ENCODE measurements at regions not wholly inside any gene's neighbourhood (a gene's known extent, or its start where the extent isn't known, plus 50 kb on each side); places are given as distances from the start of the nearest gene placed in this dataset.

DNA sequence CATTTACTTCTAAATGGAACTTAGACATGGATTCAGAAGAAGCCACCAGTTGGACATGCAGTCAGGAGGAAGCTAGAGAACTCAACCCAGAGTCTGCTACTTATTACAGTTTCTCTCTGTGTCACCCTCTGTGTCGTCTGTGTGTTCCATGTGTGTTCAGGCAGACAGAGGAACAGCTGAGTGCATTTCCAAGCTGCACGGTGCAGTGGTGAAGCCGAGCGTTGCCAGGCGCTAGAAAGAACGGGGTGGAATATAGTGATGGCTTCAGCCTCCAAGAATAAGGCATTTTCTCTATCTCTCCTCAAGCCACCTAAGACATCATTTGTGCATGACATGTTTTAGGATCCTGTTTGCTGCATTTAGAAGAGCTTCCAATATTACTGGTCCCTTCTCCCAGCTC, 101.1 kb upstream of the CCL2 start:
- no peak overlapping the region for H3K4me3 Mint-ChIP-seq (ENCODE audit: unreplicated experiment)

DNA sequence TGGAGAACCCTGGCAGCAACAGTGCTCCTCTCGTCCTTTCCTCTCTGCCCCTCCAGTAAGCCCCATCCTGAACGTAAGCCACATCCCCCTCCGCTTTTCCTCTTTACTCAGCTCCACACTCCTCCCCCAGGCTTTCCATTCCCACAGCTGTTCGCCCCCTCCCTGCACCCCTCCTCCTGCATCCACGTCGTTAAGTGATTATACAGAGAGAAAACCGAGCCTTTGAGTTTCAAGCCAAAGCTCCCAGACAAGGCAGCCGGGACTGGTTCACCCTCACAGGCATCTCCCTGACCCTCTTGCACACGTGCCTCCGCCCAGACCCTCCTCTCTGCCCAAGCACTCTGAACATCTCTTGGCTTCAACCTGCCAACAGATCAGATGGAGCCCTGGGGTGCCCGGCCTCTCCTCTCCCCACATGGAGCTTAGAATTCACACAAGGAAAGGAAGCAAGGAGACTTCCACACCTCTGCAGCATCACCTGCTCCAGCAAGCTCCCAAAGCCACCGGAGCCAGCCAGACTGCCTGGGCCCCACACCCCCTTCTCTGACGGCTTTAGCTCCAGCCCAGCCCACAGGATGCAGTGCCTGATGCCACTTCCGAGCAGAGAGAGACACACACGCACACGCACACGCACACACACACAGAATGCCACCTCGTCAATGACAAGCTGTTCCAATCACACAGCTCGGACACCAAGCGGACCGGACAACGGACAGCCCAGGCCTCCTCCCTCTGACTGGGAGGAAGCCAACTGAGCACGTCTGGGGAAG, 99.9 kb upstream of the CCL2 start:
- TF ChIP-seq, protein P1, sequence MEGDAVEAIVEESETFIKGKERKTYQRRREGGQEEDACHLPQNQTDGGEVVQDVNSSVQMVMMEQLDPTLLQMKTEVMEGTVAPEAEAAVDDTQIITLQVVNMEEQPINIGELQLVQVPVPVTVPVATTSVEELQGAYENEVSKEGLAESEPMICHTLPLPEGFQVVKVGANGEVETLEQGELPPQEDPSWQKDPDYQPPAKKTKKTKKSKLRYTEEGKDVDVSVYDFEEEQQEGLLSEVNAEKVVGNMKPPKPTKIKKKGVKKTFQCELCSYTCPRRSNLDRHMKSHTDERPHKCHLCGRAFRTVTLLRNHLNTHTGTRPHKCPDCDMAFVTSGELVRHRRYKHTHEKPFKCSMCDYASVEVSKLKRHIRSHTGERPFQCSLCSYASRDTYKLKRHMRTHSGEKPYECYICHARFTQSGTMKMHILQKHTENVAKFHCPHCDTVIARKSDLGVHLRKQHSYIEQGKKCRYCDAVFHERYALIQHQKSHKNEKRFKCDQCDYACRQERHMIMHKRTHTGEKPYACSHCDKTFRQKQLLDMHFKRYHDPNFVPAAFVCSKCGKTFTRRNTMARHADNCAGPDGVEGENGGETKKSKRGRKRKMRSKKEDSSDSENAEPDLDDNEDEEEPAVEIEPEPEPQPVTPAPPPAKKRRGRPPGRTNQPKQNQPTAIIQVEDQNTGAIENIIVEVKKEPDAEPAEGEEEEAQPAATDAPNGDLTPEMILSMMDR (IDR thresholded peaks at IDR 0.05; ENCODE audit: unreplicated experiment): no peak
- peaks cover 55% of the 10 kb centered on the region for H3K9me3 Mint-ChIP-seq (ENCODE audit: unreplicated experiment)
- ChIA-PET CTCF (interaction anchor here (0.6 to 1.2 kb wide), 4 partner anchors 9 to 743 kb away, joined by 4 to 6 read pairs (median 5); no protein-coding TSS in a partner anchor), POLR2A (no interaction called here)
- no peak for DNase-seq (ENCODE audit: unreplicated experiment)
- intact Hi-C loops (cut with micrococcal nuclease): no loop called here
- H3K4me3 Mint-ChIP-seq (ENCODE audit: unreplicated experiment): no peak overlapping the region
- BruUV-seq (replicated peaks): no TSS peak
- H3K27ac Mint-ChIP-seq (ENCODE audit: low read depth, unreplicated experiment): no peak overlapping the region
- H3K27me3 Mint-ChIP-seq (ENCODE audit: insufficient read depth, unreplicated experiment): no peaks in the 10 kb centered on the region
- no peaks in the 10 kb centered on the region for H3K4me1 Mint-ChIP-seq (ENCODE audit: insufficient read depth, unreplicated experiment)
- H3K36me3 Mint-ChIP-seq (ENCODE audit: insufficient read depth, unreplicated experiment): no peaks in the 10 kb centered on the region

More for the DNA sequence above, 101.1 kb upstream of the CCL2 start:
- intact Hi-C loops (cut with micrococcal nuclease): no loop called here
- DNase-seq (ENCODE audit: unreplicated experiment): no peak
- Mint-ChIP-seq H3K4me1 (ENCODE audit: insufficient read depth, unreplicated experiment) (no peaks in the 10 kb centered on the region), H3K36me3 (ENCODE audit: insufficient read depth, unreplicated experiment) (no peaks in the 10 kb centered on the region), H3K27ac (ENCODE audit: low read depth, unreplicated experiment) (no peak overlapping the region), H3K9me3 (ENCODE audit: unreplicated experiment) (peaks cover 59% of the 10 kb centered on the region), H3K27me3 (ENCODE audit: insufficient read depth, unreplicated experiment) (no peaks in the 10 kb centered on the region)
- no TSS peak for BruUV-seq (replicated peaks)
- TF ChIP-seq, protein P1 (IDR thresholded peaks at IDR 0.05; ENCODE audit: unreplicated experiment): no peak
- ChIA-PET POLR2A (no interaction called here), CTCF (no interaction called here)

DNA sequence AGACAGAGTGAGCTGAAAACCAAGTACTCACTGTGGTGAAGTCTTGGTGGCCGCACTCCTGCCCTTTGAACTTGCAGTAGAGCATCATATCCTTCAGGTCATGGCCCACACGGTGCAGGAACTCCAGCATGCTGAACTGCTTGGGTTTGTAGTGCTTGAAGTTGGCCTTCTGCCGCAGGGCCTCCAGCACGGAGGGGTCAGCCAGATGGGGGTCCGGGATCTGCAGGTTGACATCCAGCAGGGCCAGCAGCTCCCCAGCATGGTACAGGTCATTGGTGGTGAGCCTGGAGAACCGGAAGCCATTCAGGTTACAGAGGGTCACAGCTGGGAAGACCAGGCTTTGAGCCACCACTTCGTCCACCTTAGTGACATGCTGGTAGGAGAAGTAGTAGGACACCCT, 99.1 kb upstream of the CCL2 start:
- Mint-ChIP-seq H3K4me3 (ENCODE audit: unreplicated experiment) (no peak overlapping the region), H3K4me1 (ENCODE audit: insufficient read depth, unreplicated experiment) (no peaks in the 10 kb centered on the region)
- BruUV-seq (replicated peaks): no TSS peak

DNA sequence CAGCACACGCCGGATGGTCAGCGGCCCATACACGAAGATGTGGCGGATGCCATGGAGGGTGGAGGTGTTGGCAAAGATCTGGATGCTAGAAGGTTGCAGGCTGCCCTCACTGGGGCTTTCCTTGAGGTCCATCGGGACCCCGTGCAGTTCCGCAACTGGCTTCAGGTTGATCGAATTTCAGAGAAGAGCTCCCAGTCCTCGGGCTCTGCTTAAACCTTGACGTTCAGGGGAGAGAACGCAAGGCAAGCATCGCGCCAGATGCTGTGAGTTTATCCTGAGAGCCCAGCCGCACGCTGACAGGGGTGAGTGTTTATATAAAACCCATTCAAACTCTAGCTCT, 98.7 kb upstream of the CCL2 start:
- ChIA-PET CTCF (interaction anchor here (0.6 to 1.4 kb wide), 2 partner anchors 377 to 1561 kb away, joined by 3 to 5 read pairs; no protein-coding TSS in a partner anchor), POLR2A (no interaction called here)
- H3K9me3 Mint-ChIP-seq (ENCODE audit: unreplicated experiment): peaks cover 44% of the 10 kb centered on the region
- no peaks in the 10 kb centered on the region for H3K4me1 Mint-ChIP-seq (ENCODE audit: insufficient read depth, unreplicated experiment)
- intact Hi-C loops (cut with micrococcal nuclease): no loop called here
- BruUV-seq (replicated peaks): no TSS peak
- TF ChIP-seq, protein P1 (IDR thresholded peaks at IDR 0.05; ENCODE audit: unreplicated experiment): no peak
- H3K36me3 Mint-ChIP-seq (ENCODE audit: insufficient read depth, unreplicated experiment): no peaks in the 10 kb centered on the region
- H3K27ac Mint-ChIP-seq (ENCODE audit: low read depth, unreplicated experiment): no peak overlapping the region
- no peak overlapping the region for H3K4me3 Mint-ChIP-seq (ENCODE audit: unreplicated experiment)
- DNase-seq (ENCODE audit: unreplicated experiment): no peak
- H3K27me3 Mint-ChIP-seq (ENCODE audit: insufficient read depth, unreplicated experiment): no peaks in the 10 kb centered on the region

More for the DNA sequence above, 99.1 kb upstream of the CCL2 start:
- H3K27ac Mint-ChIP-seq (ENCODE audit: low read depth, unreplicated experiment): no peak overlapping the region
- CTCF ChIA-PET: interaction anchor here (0.6 to 1.4 kb wide), 4 partner anchors 10 to 1561 kb away, joined by 3 to 6 read pairs (median 5); no protein-coding TSS in a partner anchor
- intact Hi-C loops (cut with micrococcal nuclease): no loop called here
- POLR2A ChIA-PET: no interaction called here
- no peaks in the 10 kb centered on the region for H3K27me3 Mint-ChIP-seq (ENCODE audit: insufficient read depth, unreplicated experiment)
- TF ChIP-seq, protein P1 (IDR thresholded peaks at IDR 0.05; ENCODE audit: unreplicated experiment): no peak
- H3K36me3 Mint-ChIP-seq (ENCODE audit: insufficient read depth, unreplicated experiment): no peaks in the 10 kb centered on the region
- H3K9me3 Mint-ChIP-seq (ENCODE audit: unreplicated experiment): peaks cover 48% of the 10 kb centered on the region
- no peak for DNase-seq (ENCODE audit: unreplicated experiment)

All from MCF 10A (cell line).